Activated CD8-positive, alpha-beta T cell treated with anti-CD3 and anti-CD28 coated beads, Interleukin-2, amount 10 ng/mL, durations not matched to agents 7 days and 5 days (primary cell): ENCODE measurements at regions not wholly inside any gene's neighbourhood (a gene's known extent, or its start where the extent isn't known, plus 50 kb on each side); places are given as distances from the start of the nearest gene placed in this dataset.

Experiments used
- ATAC-seq: fragments of 150-1000 bp; cut with Tn5 transposase; one replicate; pipeline ENCODE4 v1.10.0; 2021; ENCODE audit warnings: moderate library complexity
- CTCF ChIA-PET: fragments of 350-600 bp; sonication (Branson Sonifier 250); formaldehyde crosslinking; loops from one replicate; lab custom pipeline; 2021; ENCODE audit warnings: antibody characterized with exemption; lab: Charles Lee
- POLR2A ChIA-PET: fragments of 350-600 bp; sonication (Branson Sonifier 250); formaldehyde crosslinking; loops from one replicate; lab custom pipeline; 2021; ENCODE audit warnings: antibody characterized with exemption; lab: Charles Lee
- DNase-seq: peaks from one replicate; pipeline ENCODE4 v3.0.0-alpha.2; 2020
- H3K27ac Mint-ChIP-seq: one replicate; pipeline ENCODE4 v1.8.0; 2021; ENCODE audit warnings: mild to moderate bottlenecking, mixed read lengths
- H3K27me3 Mint-ChIP-seq: one replicate; pipeline ENCODE4 v1.8.0; 2021; ENCODE audit warnings: low read depth, mixed read lengths
- H3K36me3 Mint-ChIP-seq: one replicate; pipeline ENCODE4 v1.8.0; 2021; ENCODE audit warnings: low read depth, mixed read lengths
- H3K4me1 Mint-ChIP-seq: one replicate; pipeline ENCODE4 v1.8.0; 2021; ENCODE audit warnings: low read depth, mixed read lengths
- H3K4me3 Mint-ChIP-seq: one replicate; pipeline ENCODE4 v1.8.0; 2021; ENCODE audit warnings: mild to moderate bottlenecking, mixed read lengths
- H3K9me3 Mint-ChIP-seq: one replicate; pipeline ENCODE4 v1.8.0; 2022; ENCODE audit warnings: mixed read lengths; ENCODE audit not compliant: insufficient read depth

DNA sequence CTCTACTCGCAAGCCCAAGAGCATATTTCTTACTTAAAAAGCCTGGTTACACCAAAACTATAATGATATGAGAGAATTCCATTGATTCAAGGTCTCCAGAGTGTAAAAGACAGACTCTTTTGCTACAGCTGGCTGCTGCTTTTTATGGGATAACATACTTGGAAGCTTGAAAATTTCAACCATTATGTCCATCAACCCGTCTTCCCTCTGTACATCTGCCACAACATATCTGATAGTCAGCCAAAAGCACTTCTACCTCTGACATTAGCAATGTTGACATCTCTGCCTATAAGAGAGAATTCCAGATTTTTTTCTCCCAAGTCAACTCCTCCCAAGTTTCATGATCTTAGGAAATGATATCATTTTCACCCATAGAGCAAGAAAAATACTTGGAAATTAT lies 54.4 kb upstream of the IQCM start:
- no peak overlapping the region for H3K27ac Mint-ChIP-seq
- ChIA-PET CTCF (no interaction called here), POLR2A (no interaction called here)
- no peak for DNase-seq
- H3K4me1 Mint-ChIP-seq = no peaks in the 10 kb centered on the region
- H3K9me3 Mint-ChIP-seq = no peaks in the 10 kb centered on the region
- no peaks in the 10 kb centered on the region for H3K27me3 Mint-ChIP-seq
- no peaks in the 10 kb centered on the region for H3K36me3 Mint-ChIP-seq
- no peak overlapping the region for H3K4me3 Mint-ChIP-seq
- ATAC-seq = no peak

DNA sequence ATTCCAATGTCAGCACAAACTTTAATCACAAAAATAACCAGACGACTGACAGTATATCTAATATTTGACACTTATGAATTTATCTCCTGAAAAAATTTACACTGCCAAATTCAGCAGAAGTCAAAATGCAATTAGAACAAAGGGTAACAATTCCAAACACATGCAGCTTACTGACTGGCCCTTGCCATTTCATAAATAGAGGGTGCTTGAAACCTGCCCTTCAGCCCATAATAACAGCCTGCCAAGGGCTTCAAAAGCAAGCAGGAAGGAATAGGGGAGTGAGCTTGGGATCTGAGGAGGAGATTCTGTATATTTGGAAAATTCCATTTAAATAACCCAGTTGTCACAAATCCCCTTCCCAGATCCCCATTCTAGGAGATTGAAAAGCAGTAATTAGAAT lies 66.1 kb upstream of the IQCM start:
- Mint-ChIP-seq H3K9me3 (no peaks in the 10 kb centered on the region), H3K4me1 (no peaks in the 10 kb centered on the region), H3K27me3 (peaks cover 2% of the 10 kb centered on the region), H3K4me3 (no peak overlapping the region), H3K36me3 (no peaks in the 10 kb centered on the region), H3K27ac (no peak overlapping the region)
- DNase-seq (no peak), ATAC-seq (no peak)
- ChIA-PET CTCF (interaction anchor here (0.6 kb wide), 1 partner anchor 619 kb away, joined by 3 read pairs; no protein-coding TSS in a partner anchor), POLR2A (no interaction called here)

DNA sequence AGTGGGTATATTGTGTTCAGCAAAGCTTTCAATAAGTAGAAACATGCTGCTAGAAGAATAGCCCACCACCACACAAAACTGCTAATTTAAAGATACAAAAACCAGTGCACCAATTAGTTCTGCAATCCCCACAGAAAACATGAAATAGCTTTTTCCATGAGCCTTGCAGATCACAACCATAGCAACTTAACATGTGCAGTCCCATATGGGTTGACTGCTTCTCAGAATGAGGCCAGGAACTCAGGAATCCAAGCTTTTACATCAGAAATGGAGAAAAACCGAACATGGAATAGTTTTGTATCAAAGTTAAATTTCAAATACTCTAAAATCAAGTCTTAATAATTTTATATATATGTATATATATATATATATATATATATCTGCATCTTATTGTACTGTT lies 66.6 kb upstream of the IQCM start:
- no peaks in the 10 kb centered on the region for H3K9me3 Mint-ChIP-seq
- DNase-seq = no peak
- ChIA-PET POLR2A (no interaction called here), CTCF (interaction anchor here (0.6 kb wide), 1 partner anchor 620 kb away, joined by 3 read pairs; no protein-coding TSS in a partner anchor)
- peaks cover 2% of the 10 kb centered on the region for H3K27me3 Mint-ChIP-seq
- no peak overlapping the region for H3K27ac Mint-ChIP-seq
- no peak overlapping the region for H3K4me3 Mint-ChIP-seq
- no peaks in the 10 kb centered on the region for H3K36me3 Mint-ChIP-seq
- H3K4me1 Mint-ChIP-seq = no peaks in the 10 kb centered on the region
- no peak for ATAC-seq

DNA sequence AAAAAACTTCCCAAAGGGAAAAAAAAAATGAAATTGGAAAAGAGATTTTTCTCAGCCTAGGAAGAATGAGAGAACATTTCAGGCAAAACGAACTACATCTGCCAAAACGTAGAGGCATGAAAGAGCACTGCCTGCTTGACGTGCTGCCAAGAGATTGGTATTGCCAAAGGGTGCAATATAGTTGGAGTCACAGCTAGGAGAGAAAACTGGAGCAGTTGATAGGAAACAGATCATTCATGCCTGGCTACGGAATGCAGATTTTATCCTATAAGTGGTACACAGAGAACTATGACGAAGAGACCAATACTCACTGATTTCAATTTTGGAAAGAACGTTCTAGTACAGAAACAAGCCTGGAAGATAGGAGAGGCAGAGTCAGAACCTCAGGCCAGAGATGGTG lies 68.4 kb upstream of the IQCM start:
- DNase-seq = no peak
- ChIA-PET CTCF (no interaction called here), POLR2A (no interaction called here)
- no peaks in the 10 kb centered on the region for H3K4me1 Mint-ChIP-seq
- H3K4me3 Mint-ChIP-seq = no peak overlapping the region
- no peak for ATAC-seq
- H3K9me3 Mint-ChIP-seq = no peaks in the 10 kb centered on the region
- no peaks in the 10 kb centered on the region for H3K36me3 Mint-ChIP-seq
- H3K27me3 Mint-ChIP-seq = no peaks in the 10 kb centered on the region
- H3K27ac Mint-ChIP-seq = no peak overlapping the region

GRCh38 chr4:149884529-149885181 lies 69.0 kb upstream of the IQCM start:
- POLR2A ChIA-PET = interaction anchor here (0.6 kb wide), 1 partner anchor 100 kb away, joined by 3 read pairs; no protein-coding TSS in a partner anchor
- Mint-ChIP-seq H3K27ac (no peak overlapping the region), H3K36me3 (no peaks in the 10 kb centered on the region), H3K4me1 (no peaks in the 10 kb centered on the region), H3K9me3 (no peaks in the 10 kb centered on the region), H3K4me3 (no peak overlapping the region), H3K27me3 (no peaks in the 10 kb centered on the region)
- CTCF ChIA-PET = no interaction called here
- ATAC-seq (no peak), DNase-seq (no peak)

GRCh38 chr4:149885896-149886295 lies 70.3 kb upstream of the IQCM start:
- Mint-ChIP-seq H3K4me1 (no peaks in the 10 kb centered on the region), H3K36me3 (no peaks in the 10 kb centered on the region), H3K27ac (no peak overlapping the region), H3K9me3 (no peaks in the 10 kb centered on the region), H3K4me3 (no peak overlapping the region), H3K27me3 (no peaks in the 10 kb centered on the region)
- DNase-seq (no peak), ATAC-seq (no peak)
- ChIA-PET POLR2A (no interaction called here), CTCF (interaction anchor here (1.4 kb wide), 1 partner anchor 10 kb away, joined by 3 read pairs; no protein-coding TSS in a partner anchor)

- CTCF ChIA-PET = no interaction called here
- Mint-ChIP-seq H3K27me3 (no peaks in the 10 kb centered on the region), H3K27ac (no peak overlapping the region), H3K4me1 (no peaks in the 10 kb centered on the region), H3K36me3 (no peaks in the 10 kb centered on the region), H3K4me3 (no peak overlapping the region), H3K9me3 (no peaks in the 10 kb centered on the region)
- ATAC-seq (no peak), DNase-seq (no peak)
- POLR2A ChIA-PET = no interaction called here
Observed at GRCh38 chr4:149886786-149887490, 71.3 kb upstream of the IQCM start.

- DNase-seq (no peak), ATAC-seq (no peak)
- no peak overlapping the region for H3K27ac Mint-ChIP-seq
- H3K36me3 Mint-ChIP-seq = no peaks in the 10 kb centered on the region
- H3K27me3 Mint-ChIP-seq = no peaks in the 10 kb centered on the region
- H3K4me3 Mint-ChIP-seq = no peak overlapping the region
- H3K9me3 Mint-ChIP-seq = no peaks in the 10 kb centered on the region
- no peaks in the 10 kb centered on the region for H3K4me1 Mint-ChIP-seq
- CTCF ChIA-PET = no interaction called here
- POLR2A ChIA-PET = no interaction called here
Observed at GRCh38 chr4:149889991-149890390, 74.3 kb upstream of the IQCM start.

DNA sequence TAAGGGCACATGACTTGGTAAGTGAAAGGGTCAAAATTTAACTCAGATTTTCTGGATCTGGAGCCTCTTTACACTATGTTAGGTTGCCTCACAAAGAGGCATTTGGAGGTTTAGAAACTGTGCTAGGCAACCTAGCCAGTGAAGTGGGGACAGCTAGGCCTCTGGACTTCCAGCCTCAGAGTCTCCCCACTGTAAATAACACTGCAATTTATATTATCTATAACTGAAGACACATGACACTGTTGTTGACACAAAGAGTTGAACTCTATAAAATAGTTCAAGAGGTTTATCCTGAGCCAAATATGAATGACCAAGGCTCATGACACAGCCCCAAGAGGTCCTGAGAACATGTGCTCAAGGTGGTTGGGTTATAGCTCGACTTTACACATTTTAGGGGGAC lies 74.9 kb upstream of the IQCM start:
- ChIA-PET CTCF (no interaction called here), POLR2A (no interaction called here)
- no peaks in the 10 kb centered on the region for H3K36me3 Mint-ChIP-seq
- H3K9me3 Mint-ChIP-seq = no peaks in the 10 kb centered on the region
- H3K4me1 Mint-ChIP-seq = no peaks in the 10 kb centered on the region
- ATAC-seq (no peak), DNase-seq (no peak)
- H3K27ac Mint-ChIP-seq = no peak overlapping the region
- H3K4me3 Mint-ChIP-seq = no peak overlapping the region
- H3K27me3 Mint-ChIP-seq = no peaks in the 10 kb centered on the region

DNA sequence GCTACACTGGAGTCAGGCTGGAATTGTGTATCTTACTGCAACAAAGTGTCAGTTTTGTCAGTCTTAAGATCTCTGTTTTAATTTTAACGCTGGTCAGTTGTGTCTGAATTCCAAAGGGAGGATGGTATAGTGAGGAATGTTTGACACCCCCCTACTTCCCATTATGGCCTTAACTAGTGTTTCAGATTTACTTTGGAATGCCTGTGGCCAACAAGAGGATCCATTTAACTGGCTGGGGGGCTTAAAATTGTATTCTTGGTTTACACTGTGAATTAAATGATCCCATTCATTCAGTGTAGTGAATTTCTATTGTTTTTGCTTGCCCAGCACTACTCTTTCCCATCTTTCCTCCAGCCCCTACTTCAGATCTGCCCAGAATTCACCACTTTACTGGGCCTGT lies 75.8 kb upstream of the IQCM start:
- ChIA-PET POLR2A (no interaction called here), CTCF (no interaction called here)
- no peaks in the 10 kb centered on the region for H3K27me3 Mint-ChIP-seq
- H3K36me3 Mint-ChIP-seq = no peaks in the 10 kb centered on the region
- H3K27ac Mint-ChIP-seq = no peak overlapping the region
- DNase-seq = no peak
- H3K4me1 Mint-ChIP-seq = no peaks in the 10 kb centered on the region
- H3K9me3 Mint-ChIP-seq = no peaks in the 10 kb centered on the region
- no peak overlapping the region for H3K4me3 Mint-ChIP-seq
- no peak for ATAC-seq

DNA sequence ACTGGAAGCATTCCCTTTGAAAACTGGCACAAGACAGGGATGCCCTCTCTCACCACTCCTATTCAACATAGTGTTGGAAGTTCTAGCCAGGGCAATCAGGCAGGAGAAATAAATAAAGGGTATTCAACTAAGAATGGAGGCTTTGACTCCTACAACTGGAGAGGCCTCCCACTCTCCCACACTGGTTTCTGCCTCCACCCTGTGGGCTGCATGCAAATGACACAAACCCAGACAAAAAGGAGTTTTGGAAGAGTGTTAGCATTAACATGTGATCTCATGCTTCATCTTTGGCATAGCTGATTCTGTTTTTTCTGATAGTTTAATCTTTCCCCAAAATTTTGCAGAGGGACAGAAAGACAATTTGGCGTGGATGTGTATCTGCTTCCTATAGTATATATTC lies 80.8 kb upstream of the IQCM start:
- Mint-ChIP-seq H3K4me3 (no peak overlapping the region), H3K4me1 (no peaks in the 10 kb centered on the region), H3K27me3 (no peaks in the 10 kb centered on the region), H3K36me3 (no peaks in the 10 kb centered on the region), H3K27ac (no peak overlapping the region), H3K9me3 (no peaks in the 10 kb centered on the region)
- ChIA-PET CTCF (no interaction called here), POLR2A (no interaction called here)
- DNase-seq = no peak
- no peak for ATAC-seq

DNA sequence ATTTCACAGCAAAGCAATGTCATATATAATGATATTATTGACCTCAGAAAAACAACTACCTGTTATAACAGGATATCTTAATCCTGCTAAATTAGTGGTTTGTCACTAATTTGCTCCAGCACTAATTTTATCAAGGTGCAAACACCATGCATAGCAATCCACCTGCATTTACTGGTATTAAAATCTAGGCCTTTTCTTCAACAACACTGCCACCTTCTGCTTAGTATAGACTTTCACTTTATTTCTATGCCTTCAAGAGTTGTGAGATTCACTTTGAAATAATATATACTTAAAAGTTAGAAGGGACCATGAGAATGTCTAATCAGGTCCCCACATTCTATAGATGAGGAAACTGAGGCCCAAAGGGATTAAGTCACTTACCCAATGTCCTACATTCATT lies 82.1 kb upstream of the IQCM start:
- no peak overlapping the region for H3K27ac Mint-ChIP-seq
- ChIA-PET CTCF (no interaction called here), POLR2A (no interaction called here)
- no peak for ATAC-seq
- DNase-seq = no peak
- H3K9me3 Mint-ChIP-seq = no peaks in the 10 kb centered on the region
- H3K27me3 Mint-ChIP-seq = no peaks in the 10 kb centered on the region
- no peak overlapping the region for H3K4me3 Mint-ChIP-seq
- no peaks in the 10 kb centered on the region for H3K4me1 Mint-ChIP-seq
- H3K36me3 Mint-ChIP-seq = no peaks in the 10 kb centered on the region
